Calu3 (cell line): ENCODE measurements at regions not wholly inside any gene's neighbourhood (a gene's known extent, or its start where the extent isn't known, plus 50 kb on each side); places are given as distances from the start of the nearest gene placed in this dataset.

ENCODE experiments used
- BruUV-seq: library from RNA; stranded (reverse); fragments of 400-500 nt; replicated peaks from 2 replicates; lab custom pipeline; 2021; lab: Mats Ljungman, UMichigan
- CTCF ChIA-PET: fragments of 300-600 bp; sonication (Branson Sonifier 250); formaldehyde crosslinking; loops from one replicate; lab custom pipeline; 2022; ENCODE audit warnings: antibody characterized with exemption; lab: Charles Lee
- DNase-seq: peaks from one replicate; pipeline ENCODE4 v3.0.0; 2022
- H3K27ac Mint-ChIP-seq: one replicate; pipeline ENCODE4 v1.8.0; 2022; ENCODE audit warnings: mixed read lengths; ENCODE audit not compliant: unreplicated experiment
- H3K27me3 Mint-ChIP-seq: one replicate; pipeline ENCODE4 v1.8.0; 2022; ENCODE audit warnings: mixed read lengths; ENCODE audit not compliant: unreplicated experiment
- H3K36me3 Mint-ChIP-seq: one replicate; pipeline ENCODE4 v1.8.0; 2022; ENCODE audit warnings: mild to moderate bottlenecking, moderate library complexity, mixed read lengths; ENCODE audit not compliant: insufficient read depth, unreplicated experiment
- H3K4me1 Mint-ChIP-seq: one replicate; pipeline ENCODE4 v1.8.0; 2022; ENCODE audit warnings: mild to moderate bottlenecking, low read depth, mixed read lengths; ENCODE audit not compliant: unreplicated experiment
- H3K4me3 Mint-ChIP-seq: one replicate; pipeline ENCODE4 v1.8.0; 2022; ENCODE audit warnings: mild to moderate bottlenecking, low read depth, moderate library complexity, mixed read lengths; ENCODE audit not compliant: unreplicated experiment
- H3K9me3 Mint-ChIP-seq: one replicate; pipeline ENCODE4 v1.8.0; 2022; ENCODE audit warnings: low read depth, mixed read lengths; ENCODE audit not compliant: unreplicated experiment
- intact Hi-C: fragments of 100-400 bp; cut with micrococcal nuclease; formaldehyde crosslinking; loops from one replicate; pipeline ENCODE4 v1.10.0; 2022; ENCODE audit not compliant: unreplicated experiment
- TF ChIP-seq, protein P1 (sequence below): fragments of 200-600 bp; IDR thresholded peaks from one replicate; pipeline ENCODE4 v1.8.0; 2022; ENCODE audit warnings: antibody characterized with exemption; ENCODE audit not compliant: unreplicated experiment

DNA sequence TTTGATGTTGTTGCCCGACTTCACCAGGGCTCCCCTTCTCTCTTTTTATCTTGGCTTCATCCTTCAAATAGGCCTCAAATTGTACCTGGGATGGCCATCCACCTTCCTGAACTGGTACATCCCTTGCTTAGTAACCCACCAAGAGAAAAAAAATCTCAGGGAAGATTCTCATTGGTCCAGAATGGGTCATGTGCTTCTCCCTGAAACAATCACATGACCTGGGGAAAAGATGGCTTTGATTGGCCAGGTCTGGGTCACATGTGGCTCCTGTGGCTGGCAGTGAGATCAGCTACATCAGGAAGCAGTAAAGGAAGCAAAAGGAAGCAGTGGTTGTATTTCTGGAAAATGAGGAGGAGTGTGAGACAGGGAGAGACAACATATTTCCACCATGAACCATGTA lies 540.2 kb downstream of the MIAT start:
- no peak overlapping the region for H3K27ac Mint-ChIP-seq
- no peaks in the 10 kb centered on the region for H3K27me3 Mint-ChIP-seq
- peaks cover 15% of the 10 kb centered on the region for H3K4me1 Mint-ChIP-seq
- no peaks in the 10 kb centered on the region for H3K9me3 Mint-ChIP-seq
- intact Hi-C loops, result loop anchor here (5.0 kb wide), 1 partner anchor 305 kb away; no protein-coding TSS in a partner anchor
- CTCF ChIA-PET, result no interaction called here
- H3K36me3 Mint-ChIP-seq, result peaks cover 10% of the 10 kb centered on the region
- DNase-seq, result no peak
- BruUV-seq, result no TSS peak
- TF ChIP-seq, protein P1, sequence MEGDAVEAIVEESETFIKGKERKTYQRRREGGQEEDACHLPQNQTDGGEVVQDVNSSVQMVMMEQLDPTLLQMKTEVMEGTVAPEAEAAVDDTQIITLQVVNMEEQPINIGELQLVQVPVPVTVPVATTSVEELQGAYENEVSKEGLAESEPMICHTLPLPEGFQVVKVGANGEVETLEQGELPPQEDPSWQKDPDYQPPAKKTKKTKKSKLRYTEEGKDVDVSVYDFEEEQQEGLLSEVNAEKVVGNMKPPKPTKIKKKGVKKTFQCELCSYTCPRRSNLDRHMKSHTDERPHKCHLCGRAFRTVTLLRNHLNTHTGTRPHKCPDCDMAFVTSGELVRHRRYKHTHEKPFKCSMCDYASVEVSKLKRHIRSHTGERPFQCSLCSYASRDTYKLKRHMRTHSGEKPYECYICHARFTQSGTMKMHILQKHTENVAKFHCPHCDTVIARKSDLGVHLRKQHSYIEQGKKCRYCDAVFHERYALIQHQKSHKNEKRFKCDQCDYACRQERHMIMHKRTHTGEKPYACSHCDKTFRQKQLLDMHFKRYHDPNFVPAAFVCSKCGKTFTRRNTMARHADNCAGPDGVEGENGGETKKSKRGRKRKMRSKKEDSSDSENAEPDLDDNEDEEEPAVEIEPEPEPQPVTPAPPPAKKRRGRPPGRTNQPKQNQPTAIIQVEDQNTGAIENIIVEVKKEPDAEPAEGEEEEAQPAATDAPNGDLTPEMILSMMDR, result no peak
- H3K4me3 Mint-ChIP-seq, result no peak overlapping the region

DNA sequence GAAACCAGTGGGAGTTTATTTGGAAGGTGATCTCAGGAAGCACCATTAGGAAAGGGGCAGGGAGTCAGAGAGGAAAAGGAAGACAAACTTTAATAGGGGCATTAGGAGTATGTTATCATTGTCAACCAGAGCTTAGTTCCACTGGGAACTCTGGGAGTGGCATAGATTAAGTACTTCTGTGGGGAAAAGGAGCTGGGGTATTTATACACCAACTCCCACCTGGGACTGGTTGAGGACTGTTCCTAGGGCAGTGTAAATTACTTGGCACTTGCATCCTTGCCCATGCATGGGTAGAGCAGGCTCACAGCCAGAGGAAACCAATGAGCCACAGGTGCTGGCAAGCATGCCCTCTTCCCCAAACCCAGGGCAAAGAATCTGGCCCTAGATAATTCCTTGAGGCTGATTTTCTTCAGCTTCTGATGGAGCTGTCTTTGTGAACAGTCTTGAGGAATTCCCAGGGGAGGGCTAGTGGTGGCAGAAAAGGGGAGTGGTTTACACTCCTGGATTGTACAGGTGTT lies 541.2 kb downstream of the MIAT start:
- TF ChIP-seq, protein P1, result no peak
- Mint-ChIP-seq H3K4me1 (peaks cover 24% of the 10 kb centered on the region), H3K4me3 (no peak overlapping the region), H3K27ac (no peak overlapping the region), H3K27me3 (no peaks in the 10 kb centered on the region), H3K9me3 (no peaks in the 10 kb centered on the region), H3K36me3 (peaks cover 15% of the 10 kb centered on the region)
- DNase-seq, result no peak
- intact Hi-C loops, result loop anchor here (5.0 kb wide), 1 partner anchor 306 kb away; no protein-coding TSS in a partner anchor
- CTCF ChIA-PET, result no interaction called here
- no TSS peak for BruUV-seq

DNA sequence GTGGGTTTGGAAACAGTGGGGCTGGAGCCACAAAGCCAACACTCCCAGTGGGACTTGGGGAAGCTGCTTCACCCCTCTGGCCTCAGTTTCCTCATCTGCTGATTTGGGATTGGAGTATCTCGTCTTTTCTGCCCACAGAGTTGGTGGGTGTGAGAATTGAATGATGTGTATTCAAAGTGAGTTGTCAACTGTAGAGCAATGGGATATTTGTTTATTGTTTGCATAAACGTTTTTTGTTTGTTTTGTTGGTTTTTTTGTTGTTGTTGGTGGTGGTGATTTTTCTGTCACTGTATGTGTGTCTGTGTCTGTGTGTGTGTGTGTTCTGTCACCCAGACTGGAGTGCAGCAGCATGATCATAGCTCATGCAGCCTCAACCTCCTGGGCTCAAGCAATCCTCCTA lies 542.0 kb downstream of the MIAT start:
- no peaks in the 10 kb centered on the region for H3K27me3 Mint-ChIP-seq
- TF ChIP-seq, protein P1, result no peak
- no peak for DNase-seq
- H3K27ac Mint-ChIP-seq, result no peak overlapping the region
- H3K9me3 Mint-ChIP-seq, result no peaks in the 10 kb centered on the region
- CTCF ChIA-PET, result no interaction called here
- no peak overlapping the region for H3K4me3 Mint-ChIP-seq
- no TSS peak for BruUV-seq
- peaks cover 20% of the 10 kb centered on the region for H3K4me1 Mint-ChIP-seq
- H3K36me3 Mint-ChIP-seq, result peaks cover 12% of the 10 kb centered on the region
- intact Hi-C loops, result loop anchor here (5.0 kb wide), 1 partner anchor 307 kb away; no protein-coding TSS in a partner anchor

DNA sequence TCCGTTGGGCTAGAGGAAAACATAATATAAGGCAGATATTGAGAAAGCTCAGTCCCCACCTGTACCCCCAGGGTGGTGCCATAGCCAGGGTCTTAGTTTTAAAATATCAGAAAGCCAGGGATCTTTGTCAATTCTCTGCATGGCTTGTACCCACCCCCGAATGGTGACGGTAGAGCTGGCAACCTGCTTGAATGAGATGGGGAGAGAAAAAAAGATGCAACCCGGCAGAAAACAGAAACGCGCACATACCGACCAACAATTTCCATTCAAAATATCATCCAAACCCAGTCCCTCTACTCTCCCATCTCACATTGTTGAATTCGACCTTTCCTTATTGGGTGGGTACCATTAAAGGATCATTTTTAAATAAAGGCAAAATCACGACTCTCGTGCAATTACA lies 543.9 kb downstream of the MIAT start:
- DNase-seq, result no peak
- peaks cover 10% of the 10 kb centered on the region for H3K36me3 Mint-ChIP-seq
- no peaks in the 10 kb centered on the region for H3K9me3 Mint-ChIP-seq
- H3K4me3 Mint-ChIP-seq, result no peak overlapping the region
- CTCF ChIA-PET, result no interaction called here
- TF ChIP-seq, protein P1, result no peak
- intact Hi-C loops, result no loop called here
- no peaks in the 10 kb centered on the region for H3K27me3 Mint-ChIP-seq
- peaks cover 18% of the 10 kb centered on the region for H3K4me1 Mint-ChIP-seq
- no peak overlapping the region for H3K27ac Mint-ChIP-seq
- no TSS peak for BruUV-seq
